ENCODE measurements at regions not wholly inside any gene's neighbourhood (a gene's known extent, or its start where the extent isn't known, plus 50 kb on each side); places are given as distances from the start of the nearest gene placed in this dataset.

DNA sequence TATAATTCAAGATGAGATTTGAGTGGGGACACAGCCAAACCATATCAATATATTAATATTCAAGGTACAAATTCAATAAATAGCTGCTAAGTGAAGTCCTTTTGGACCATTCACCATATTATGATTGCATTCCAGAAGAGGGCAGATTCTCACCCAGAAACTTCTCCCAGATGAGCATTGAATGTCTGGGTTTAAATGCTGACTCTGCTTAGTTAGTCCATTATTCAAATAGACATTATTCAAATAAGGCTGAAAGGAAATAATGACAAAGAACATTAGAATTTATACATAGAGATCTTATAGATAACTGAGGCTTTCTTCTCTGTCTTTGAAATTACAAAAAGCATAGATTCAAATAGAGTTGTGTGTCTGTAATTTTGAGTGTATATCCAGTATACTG, 579.4 kb upstream of the SLC8A1 start:
- TF ChIP-seq EP300 (IDR thresholded peaks at IDR 0.05) (no peak), POLR2A (IDR thresholded peaks at IDR 0.05) (no peak), POLR2AphosphoS5 (IDR thresholded peaks at IDR 0.05) (no peak)
- TF ChIP-seq, protein P1, sequence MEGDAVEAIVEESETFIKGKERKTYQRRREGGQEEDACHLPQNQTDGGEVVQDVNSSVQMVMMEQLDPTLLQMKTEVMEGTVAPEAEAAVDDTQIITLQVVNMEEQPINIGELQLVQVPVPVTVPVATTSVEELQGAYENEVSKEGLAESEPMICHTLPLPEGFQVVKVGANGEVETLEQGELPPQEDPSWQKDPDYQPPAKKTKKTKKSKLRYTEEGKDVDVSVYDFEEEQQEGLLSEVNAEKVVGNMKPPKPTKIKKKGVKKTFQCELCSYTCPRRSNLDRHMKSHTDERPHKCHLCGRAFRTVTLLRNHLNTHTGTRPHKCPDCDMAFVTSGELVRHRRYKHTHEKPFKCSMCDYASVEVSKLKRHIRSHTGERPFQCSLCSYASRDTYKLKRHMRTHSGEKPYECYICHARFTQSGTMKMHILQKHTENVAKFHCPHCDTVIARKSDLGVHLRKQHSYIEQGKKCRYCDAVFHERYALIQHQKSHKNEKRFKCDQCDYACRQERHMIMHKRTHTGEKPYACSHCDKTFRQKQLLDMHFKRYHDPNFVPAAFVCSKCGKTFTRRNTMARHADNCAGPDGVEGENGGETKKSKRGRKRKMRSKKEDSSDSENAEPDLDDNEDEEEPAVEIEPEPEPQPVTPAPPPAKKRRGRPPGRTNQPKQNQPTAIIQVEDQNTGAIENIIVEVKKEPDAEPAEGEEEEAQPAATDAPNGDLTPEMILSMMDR (IDR thresholded peaks at IDR 0.05) = no peak
